ENCODE measurements at regions not wholly inside any gene's neighbourhood (a gene's known extent, or its start where the extent isn't known, plus 50 kb on each side); places are given as distances from the start of the nearest gene placed in this dataset.

GRCh38 chr2:16152071-16152927 lies 211.9 kb downstream of the MYCN start:
- ATAC-seq: no peak
- no peak for DNase-seq

GRCh38 chr2:16151651-16152050 lies 211.3 kb downstream of the MYCN start:
- DNase-seq: no peak
- no peak for ATAC-seq

GRCh38 chr2:16151281-16151570 lies 210.9 kb downstream of the MYCN start:
- no peak for DNase-seq
- ATAC-seq: no peak

GRCh38 chr2:16150456-16151280 lies 210.3 kb downstream of the MYCN start:
- ATAC-seq (no peak), DNase-seq (no peak)

GRCh38 chr2:16149349-16150243 lies 209.2 kb downstream of the MYCN start:
- no peak for ATAC-seq

GRCh38 chr2:16148632-16149348 lies 208.4 kb downstream of the MYCN start:
- ATAC-seq (no peak), DNase-seq (no peak)

More at GRCh38 chr2:16149349-16150243, 209.2 kb downstream of the MYCN start:
- DNase-seq: no peak

GRCh38 chr2:16142383-16143361 lies 202.3 kb downstream of the MYCN start:
- DNase-seq (no peak), ATAC-seq (peak; percentile 55)

GRCh38 chr2:16141641-16141921 lies 201.2 kb downstream of the MYCN start:
- DNase-seq (no peak), ATAC-seq (no peak)

GRCh38 chr2:16140771-16141640 lies 200.7 kb downstream of the MYCN start:
- DNase-seq: no peak
- no peak for ATAC-seq

- DNase-seq: no peak
- ATAC-seq: no peak
Observed at GRCh38 chr2:16139663-16140615, 199.6 kb downstream of the MYCN start.

GRCh38 chr2:16138811-16139662 lies 198.7 kb downstream of the MYCN start:
- DNase-seq: no peak

GRCh38 chr2:16137080-16137755 lies 196.9 kb downstream of the MYCN start:
- ATAC-seq: no peak

More at GRCh38 chr2:16138811-16139662, 198.7 kb downstream of the MYCN start:
- no peak for ATAC-seq

GRCh38 chr2:16136461-16137035 lies 196.2 kb downstream of the MYCN start:
- DNase-seq (no peak), ATAC-seq (no peak)

More at GRCh38 chr2:16137080-16137755, 196.9 kb downstream of the MYCN start:
- DNase-seq: no peak

GRCh38 chr2:16135913-16136310 lies 195.6 kb downstream of the MYCN start:
- DNase-seq: no peak
- ATAC-seq: no peak

GRCh38 chr2:16135196-16135912 lies 195.0 kb downstream of the MYCN start:
- no peak for DNase-seq
- ATAC-seq: no peak

Data from stimulated activated naive CD8-positive, alpha-beta T cell treated with anti-CD3 and anti-CD28 coated beads, Interleukin-15, Interleukin-2, amounts not matched to agents 100 U/mL and 50 U/mL, for 24 hours (primary cell).